ENCODE measurements at regions not wholly inside any gene's neighbourhood (a gene's known extent, or its start where the extent isn't known, plus 50 kb on each side); places are given as distances from the start of the nearest gene placed in this dataset.

DNA sequence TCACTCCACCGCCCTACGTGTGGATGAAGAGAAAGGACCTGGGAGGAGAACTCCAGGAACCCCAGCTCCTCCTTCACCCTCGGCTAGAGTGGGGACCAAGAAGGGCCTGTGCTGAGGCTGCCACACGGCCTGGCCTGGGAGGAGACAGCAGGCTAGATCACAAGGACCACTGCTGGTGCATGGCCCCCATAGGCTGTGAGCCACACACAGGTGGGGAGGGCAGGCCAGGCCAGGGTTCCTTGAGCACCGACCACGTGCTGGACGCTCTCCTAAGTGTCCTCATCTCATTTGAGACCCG, 1392.4 kb downstream of the TBC1D22A start:
- no peak for DNase-seq
- 77 to 85% (median 82%) methylated on average over 2 to 8 of the region's 8 CpGs for WGBS, 5 donors

DNA sequence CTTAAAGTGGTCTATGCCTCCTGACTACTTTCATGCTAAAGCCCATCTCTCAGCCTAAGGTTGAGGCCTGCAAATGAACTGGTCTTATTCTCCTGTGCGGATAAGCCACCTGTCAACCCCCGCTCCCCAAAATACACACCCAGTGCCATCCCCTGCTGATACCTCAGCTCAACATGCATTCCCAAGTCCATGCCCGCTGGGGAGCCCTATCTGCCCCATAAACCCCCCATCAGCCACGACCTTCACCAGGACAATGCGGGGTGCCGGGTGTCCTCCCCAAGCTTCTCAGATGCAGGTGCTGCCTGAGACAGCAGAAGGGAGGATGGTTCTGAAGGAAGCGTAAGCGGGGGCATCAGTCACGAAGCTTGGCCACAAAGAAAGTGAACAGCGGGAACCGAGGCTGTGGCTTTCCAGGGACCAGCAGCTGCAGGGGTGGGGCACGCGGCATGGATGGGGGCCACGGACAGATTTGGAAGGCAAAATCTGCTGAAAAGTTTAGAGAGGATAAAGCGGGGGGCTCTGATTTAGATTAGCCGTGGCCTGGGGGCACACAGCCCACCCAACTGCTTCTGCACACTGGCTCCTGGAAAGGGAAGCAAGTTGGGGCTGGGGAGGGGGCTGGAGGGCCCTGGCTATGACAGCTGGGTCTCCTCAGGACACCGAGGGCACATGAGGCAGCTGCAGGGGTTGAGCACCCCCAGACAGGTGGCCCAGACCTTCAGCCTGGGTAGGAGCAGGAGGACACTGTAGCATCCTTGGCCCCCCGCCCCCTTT, 1391.9 kb downstream of the TBC1D22A start:
- Histone ChIP-seq H3K36me3 (no peaks in the 10 kb centered on the region), H3K9me3 (peaks cover 0 to 10% (median 3%) of the 10 kb centered on the region in 4 donors), H3K27me3 (peaks cover 0 to 8% (median 0%) of the 10 kb centered on the region in 3 donors), H3K4me3 (no peak overlapping the region), H3K27ac (no peak overlapping the region), H3K4me1 (no peaks in the 10 kb centered on the region)
- DNase-seq: no peak
- intact Hi-C loops (cut with DNase I; ENCODE audit: low total_unique reads): no loop called here
- 79 to 88% (median 81%) methylated on average over 16 to 18 of the region's 18 CpGs for WGBS, 5 donors
- TF ChIP-seq POLR2A (IDR thresholded peaks at IDR 0.05) (no peak), EP300 (IDR thresholded peaks at IDR 0.05) (no peak), POLR2AphosphoS5 (IDR thresholded peaks at IDR 0.05) (no peak)
- TF ChIP-seq, protein P1, sequence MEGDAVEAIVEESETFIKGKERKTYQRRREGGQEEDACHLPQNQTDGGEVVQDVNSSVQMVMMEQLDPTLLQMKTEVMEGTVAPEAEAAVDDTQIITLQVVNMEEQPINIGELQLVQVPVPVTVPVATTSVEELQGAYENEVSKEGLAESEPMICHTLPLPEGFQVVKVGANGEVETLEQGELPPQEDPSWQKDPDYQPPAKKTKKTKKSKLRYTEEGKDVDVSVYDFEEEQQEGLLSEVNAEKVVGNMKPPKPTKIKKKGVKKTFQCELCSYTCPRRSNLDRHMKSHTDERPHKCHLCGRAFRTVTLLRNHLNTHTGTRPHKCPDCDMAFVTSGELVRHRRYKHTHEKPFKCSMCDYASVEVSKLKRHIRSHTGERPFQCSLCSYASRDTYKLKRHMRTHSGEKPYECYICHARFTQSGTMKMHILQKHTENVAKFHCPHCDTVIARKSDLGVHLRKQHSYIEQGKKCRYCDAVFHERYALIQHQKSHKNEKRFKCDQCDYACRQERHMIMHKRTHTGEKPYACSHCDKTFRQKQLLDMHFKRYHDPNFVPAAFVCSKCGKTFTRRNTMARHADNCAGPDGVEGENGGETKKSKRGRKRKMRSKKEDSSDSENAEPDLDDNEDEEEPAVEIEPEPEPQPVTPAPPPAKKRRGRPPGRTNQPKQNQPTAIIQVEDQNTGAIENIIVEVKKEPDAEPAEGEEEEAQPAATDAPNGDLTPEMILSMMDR (IDR thresholded peaks at IDR 0.05): no peak

More for the DNA sequence above, 1392.4 kb downstream of the TBC1D22A start:
- no peak overlapping the region for H3K27ac ChIP-seq
- intact Hi-C loops (cut with DNase I; ENCODE audit: low total_unique reads): no loop called here
- H3K36me3 ChIP-seq: no peaks in the 10 kb centered on the region
- no peak overlapping the region for H3K4me3 ChIP-seq
- TF ChIP-seq POLR2A (IDR thresholded peaks at IDR 0.05): no peak
- no peak for TF ChIP-seq POLR2AphosphoS5 (IDR thresholded peaks at IDR 0.05)
- TF ChIP-seq, protein P1 (IDR thresholded peaks at IDR 0.05): no peak
- no peak for TF ChIP-seq EP300 (IDR thresholded peaks at IDR 0.05)
- H3K4me1 ChIP-seq: no peaks in the 10 kb centered on the region
- H3K9me3 ChIP-seq: peaks cover 0 to 10% (median 3%) of the 10 kb centered on the region in 4 donors
- peaks cover 0 to 8% (median 0%) of the 10 kb centered on the region in 3 donors for H3K27me3 ChIP-seq

- Histone ChIP-seq H3K4me1 (no peaks in the 10 kb centered on the region), H3K27ac (no peak overlapping the region), H3K9me3 (peaks cover 0 to 10% (median 1%) of the 10 kb centered on the region in 4 donors), H3K36me3 (no peaks in the 10 kb centered on the region), H3K27me3 (peaks cover 0 to 8% (median 0%) of the 10 kb centered on the region in 3 donors), H3K4me3 (no peak overlapping the region)
- intact Hi-C loops (cut with DNase I; ENCODE audit: low total_unique reads): no loop called here
- 76 to 85% (median 81%) methylated on average over 10 of the region's 10 CpGs for WGBS, 5 donors
- TF ChIP-seq, protein P1 (IDR thresholded peaks at IDR 0.05): no peak
- TF ChIP-seq EP300 (IDR thresholded peaks at IDR 0.05) (no peak), POLR2AphosphoS5 (IDR thresholded peaks at IDR 0.05) (no peak), POLR2A (IDR thresholded peaks at IDR 0.05) (no peak)
- no peak for DNase-seq
Observed at GRCh38 chr22:48153726-48154125, 1391.3 kb downstream of the TBC1D22A start.

DNA sequence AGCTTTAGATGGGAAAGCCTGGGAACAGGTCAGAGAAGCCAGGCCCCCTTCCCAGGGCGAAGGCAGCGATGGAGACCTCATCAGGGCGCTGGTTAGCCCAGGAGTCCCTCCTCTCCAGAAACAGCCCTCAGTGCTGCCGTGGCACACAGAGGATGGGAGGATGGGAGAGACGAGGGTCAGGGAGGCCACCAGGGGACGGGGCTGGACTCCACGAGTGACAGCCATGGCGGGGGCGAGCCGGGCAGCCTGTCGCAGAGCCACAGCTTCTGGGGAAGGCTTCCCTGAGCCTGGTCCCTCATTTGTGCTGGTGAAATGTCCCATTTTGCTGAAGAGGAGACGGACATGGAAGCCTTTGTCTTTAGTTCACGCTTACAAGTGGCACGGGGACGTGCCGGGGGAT, 1390.5 kb downstream of the TBC1D22A start:
- TF ChIP-seq POLR2A (IDR thresholded peaks at IDR 0.05) (no peak), EP300 (IDR thresholded peaks at IDR 0.05) (no peak)
- Histone ChIP-seq H3K27ac (no peak overlapping the region), H3K4me3 (no peak overlapping the region), H3K27me3 (peaks cover 0 to 8% (median 0%) of the 10 kb centered on the region in 3 donors), H3K36me3 (no peaks in the 10 kb centered on the region), H3K4me1 (no peaks in the 10 kb centered on the region), H3K9me3 (peaks cover 0 to 9% (median 0%) of the 10 kb centered on the region in 4 donors)
- 72 to 84% (median 77%) methylated on average over 16 of the region's 16 CpGs for WGBS, 5 donors
- DNase-seq: no peak
- intact Hi-C loops (cut with DNase I; ENCODE audit: low total_unique reads): no loop called here
